ENCODE measurements at regions not wholly inside any gene's neighbourhood (a gene's known extent, or its start where the extent isn't known, plus 50 kb on each side); places are given as distances from the start of the nearest gene placed in this dataset.

GRCh38 chr14:38521591-38521990 is 265.7 kb upstream of the CLEC14A start:
- no peak for DNase-seq (ENCODE audit: low spot score)

- no peak for DNase-seq (ENCODE audit: low spot score)
These were observed 261.5 kb upstream of the CLEC14A start for GRCh38 chr14:38517426-38517825.

GRCh38 chr14:38512236-38512635 is 256.3 kb upstream of the CLEC14A start:
- DNase-seq (ENCODE audit: low spot score) = no peak

- no peak for DNase-seq (ENCODE audit: low spot score)
These were observed 251.4 kb upstream of the CLEC14A start for GRCh38 chr14:38507299-38507698.

- DNase-seq (ENCODE audit: low spot score) = no peak
These were observed 250.0 kb upstream of the CLEC14A start for GRCh38 chr14:38505973-38506249.

- DNase-seq (ENCODE audit: low spot score) = no peak
These were observed 249.5 kb upstream of the CLEC14A start for GRCh38 chr14:38505221-38505972.

- DNase-seq (ENCODE audit: low spot score) = no peak
These were observed 248.3 kb upstream of the CLEC14A start for GRCh38 chr14:38504175-38504574.

- DNase-seq (ENCODE audit: low spot score) = no peak
These were observed 246.3 kb upstream of the CLEC14A start for GRCh38 chr14:38502239-38502638.

GRCh38 chr14:38500125-38500524 is 244.2 kb upstream of the CLEC14A start:
- no peak for DNase-seq (ENCODE audit: low spot score)

GRCh38 chr14:38496092-38496491 is 240.2 kb upstream of the CLEC14A start:
- no peak for DNase-seq (ENCODE audit: low spot score)

- no peak for DNase-seq (ENCODE audit: low spot score)
These were observed 234.4 kb upstream of the CLEC14A start for GRCh38 chr14:38490273-38490672.

- no peak for DNase-seq (ENCODE audit: low spot score)
These were observed 229.1 kb upstream of the CLEC14A start for GRCh38 chr14:38485026-38485425.

GRCh38 chr14:38481952-38482678 is 226.2 kb upstream of the CLEC14A start:
- DNase-seq (ENCODE audit: low spot score) = no peak

GRCh38 chr14:38469156-38469555 is 213.3 kb upstream of the CLEC14A start:
- no peak for DNase-seq (ENCODE audit: low spot score)

- DNase-seq (ENCODE audit: low spot score) = no peak
These were observed 186.3 kb upstream of the CLEC14A start for GRCh38 chr14:38442208-38442607.

- no peak for DNase-seq (ENCODE audit: low spot score)
These were observed 176.3 kb upstream of the CLEC14A start for GRCh38 chr14:38432186-38432585.

- DNase-seq (ENCODE audit: low spot score) = no peak
These were observed 175.3 kb upstream of the CLEC14A start for GRCh38 chr14:38431156-38431555.

GRCh38 chr14:38430522-38430921 is 174.6 kb upstream of the CLEC14A start:
- no peak for DNase-seq (ENCODE audit: low spot score)

GRCh38 chr14:38425324-38425976 is 169.6 kb upstream of the CLEC14A start:
- no peak for DNase-seq (ENCODE audit: low spot score)

GRCh38 chr14:38420048-38420447 is 164.2 kb upstream of the CLEC14A start:
- DNase-seq (ENCODE audit: low spot score) = no peak

- peak; percentile 37 for DNase-seq (ENCODE audit: low spot score)
These were observed 163.7 kb upstream of the CLEC14A start for GRCh38 chr14:38419579-38419978.

GRCh38 chr14:38412654-38413053 is 156.8 kb upstream of the CLEC14A start:
- DNase-seq (ENCODE audit: low spot score) = no peak

- no peak for DNase-seq (ENCODE audit: low spot score)
These were observed 154.5 kb upstream of the CLEC14A start for GRCh38 chr14:38410442-38410841.

Data from pons (tissue), 1 donor.